Vagina (tissue), 2 donors: ENCODE measurements at regions not wholly inside any gene's neighbourhood (a gene's known extent, or its start where the extent isn't known, plus 50 kb on each side); places are given as distances from the start of the nearest gene placed in this dataset.

Experiments
- DNase-seq, 2 donors: peaks; one replicate each; pipeline ENCODE4 v3.0.0-alpha.2; 2017; ENCODE audit errors: extremely low spot score in 2 of 2
- H3K27ac ChIP-seq: fragments of 200-600 bp; sonication (generic); one replicate; pipeline ENCODE4 v1.5.1; 2019
- H3K27me3 ChIP-seq: fragments of 200-600 bp; sonication (generic); one replicate; pipeline ENCODE4 v1.5.1; 2019
- H3K36me3 ChIP-seq, 2 donors: fragments of 200-600 bp; sonication (generic); one replicate each; pipeline ENCODE4 v1.5.1; 2017 to 2019
- H3K4me1 ChIP-seq: fragments of 200-600 bp; sonication (generic); one replicate; pipeline ENCODE4 v1.5.1; 2019
- H3K4me3 ChIP-seq, 2 donors: fragments of 200-600 bp; sonication (generic); 1 replicate in 1 of 2; 2 replicates in 1 of 2; pipeline ENCODE4 v1.5.1; 2016 to 2019
- H3K9me3 ChIP-seq: fragments of 200-600 bp; sonication (generic); one replicate; pipeline ENCODE4 v1.5.1; 2019
- CTCF ChIP-seq, 3 experiments: fragments of 450-650 bp in 2 of 3; fragments of 200-600 bp in 1 of 3; sonication (generic) in 1 of 3; IDR thresholded peaks; one replicate each; pipeline ENCODE4 v1.5.1; 2017 to 2019; ENCODE audit warnings: antibody characterized with exemption in 3 of 3, mild to moderate bottlenecking in 2 of 3, moderate library complexity in 2 of 3
- POLR2A ChIP-seq, 2 donors: fragments of 450-650 bp; IDR thresholded peaks; one replicate each; pipeline ENCODE4 v1.6.1; 2017; ENCODE audit warnings: antibody characterized with exemption in 2 of 2, mild to moderate bottlenecking in 2 of 2, moderate library complexity in 2 of 2
- POLR2AphosphoS5 ChIP-seq, 2 donors: sonication (generic); formaldehyde crosslinking; IDR thresholded peaks; one replicate each; pipeline ENCODE4 v1.9.0; 2017; ENCODE audit warnings: antibody characterized with exemption in 2 of 2, mild to moderate bottlenecking in 2 of 2, low read depth in 1 of 2; ENCODE audit not compliant: insufficient read depth in 1 of 2
- intact Hi-C: fragments of 100-400 bp; cut with DNase I; formaldehyde crosslinking; loops from one replicate; pipeline ENCODE4 v1.15.1; 2023

GRCh38 chr18:68086481-68086880 is 570.0 kb upstream of the DSEL start:
- intact Hi-C loops: no loop called here
- no peak overlapping the region for H3K4me3 ChIP-seq
- no peak for DNase-seq
- H3K4me1 ChIP-seq: no peaks in the 10 kb centered on the region
- TF ChIP-seq POLR2A (IDR thresholded peaks at IDR 0.05) (no peak), POLR2AphosphoS5 (IDR thresholded peaks at IDR 0.05; ENCODE audit: insufficient read depth in 1 of 2, low read depth in 1 of 2) (no peak), CTCF (IDR thresholded peaks at IDR 0.05) (no peak)
- no peaks in the 10 kb centered on the region for H3K27me3 ChIP-seq
- no peak overlapping the region for H3K27ac ChIP-seq
- no peaks in the 10 kb centered on the region for H3K9me3 ChIP-seq
- H3K36me3 ChIP-seq: no peaks in the 10 kb centered on the region

- H3K27ac ChIP-seq: no peak overlapping the region
- H3K4me3 ChIP-seq: no peak overlapping the region
- H3K9me3 ChIP-seq: no peaks in the 10 kb centered on the region
- no peaks in the 10 kb centered on the region for H3K4me1 ChIP-seq
- H3K36me3 ChIP-seq: no peaks in the 10 kb centered on the region
- no peak for DNase-seq
- intact Hi-C loops: no loop called here
- TF ChIP-seq POLR2A (IDR thresholded peaks at IDR 0.05): no peak
- TF ChIP-seq POLR2AphosphoS5 (IDR thresholded peaks at IDR 0.05; ENCODE audit: insufficient read depth in 1 of 2, low read depth in 1 of 2): no peak
- no peak for TF ChIP-seq CTCF (IDR thresholded peaks at IDR 0.05)
- no peaks in the 10 kb centered on the region for H3K27me3 ChIP-seq
Measured at GRCh38 chr18:68085251-68085650, 568.7 kb upstream of the DSEL start.

GRCh38 chr18:68083776-68084175 is 567.3 kb upstream of the DSEL start:
- H3K27me3 ChIP-seq: no peaks in the 10 kb centered on the region
- H3K27ac ChIP-seq: no peak overlapping the region
- H3K36me3 ChIP-seq: no peaks in the 10 kb centered on the region
- no peaks in the 10 kb centered on the region for H3K9me3 ChIP-seq
- H3K4me3 ChIP-seq: no peak overlapping the region
- TF ChIP-seq CTCF (IDR thresholded peaks at IDR 0.05): no peak
- no peak for TF ChIP-seq POLR2A (IDR thresholded peaks at IDR 0.05)
- no peak for TF ChIP-seq POLR2AphosphoS5 (IDR thresholded peaks at IDR 0.05; ENCODE audit: insufficient read depth in 1 of 2, low read depth in 1 of 2)
- intact Hi-C loops: no loop called here
- no peak for DNase-seq
- H3K4me1 ChIP-seq: no peaks in the 10 kb centered on the region

- intact Hi-C loops: no loop called here
- Histone ChIP-seq H3K4me1 (no peaks in the 10 kb centered on the region), H3K27ac (no peak overlapping the region), H3K4me3 (no peak overlapping the region), H3K27me3 (no peaks in the 10 kb centered on the region), H3K9me3 (no peaks in the 10 kb centered on the region), H3K36me3 (no peaks in the 10 kb centered on the region)
- no peak for DNase-seq
- no peak for TF ChIP-seq CTCF (IDR thresholded peaks at IDR 0.05)
- TF ChIP-seq POLR2A (IDR thresholded peaks at IDR 0.05): no peak
- no peak for TF ChIP-seq POLR2AphosphoS5 (IDR thresholded peaks at IDR 0.05; ENCODE audit: insufficient read depth in 1 of 2, low read depth in 1 of 2)
Measured at GRCh38 chr18:68083131-68083530, 566.6 kb upstream of the DSEL start.

- Histone ChIP-seq H3K36me3 (no peaks in the 10 kb centered on the region), H3K4me3 (no peak overlapping the region), H3K9me3 (no peaks in the 10 kb centered on the region), H3K27ac (no peak overlapping the region), H3K27me3 (no peaks in the 10 kb centered on the region), H3K4me1 (no peaks in the 10 kb centered on the region)
- intact Hi-C loops: no loop called here
- DNase-seq: no peak
- TF ChIP-seq POLR2A (IDR thresholded peaks at IDR 0.05): no peak
- TF ChIP-seq POLR2AphosphoS5 (IDR thresholded peaks at IDR 0.05; ENCODE audit: insufficient read depth in 1 of 2, low read depth in 1 of 2): no peak
- no peak for TF ChIP-seq CTCF (IDR thresholded peaks at IDR 0.05)
Measured at GRCh38 chr18:68072744-68073143, 556.2 kb upstream of the DSEL start.
